B cell (primary cell): ENCODE measurements at regions not wholly inside any gene's neighbourhood (a gene's known extent, or its start where the extent isn't known, plus 50 kb on each side); places are given as distances from the start of the nearest gene placed in this dataset.

Experiments
- ATAC-seq: fragments of 200-7000 bp; cut with Tn5 transposase; one replicate; pipeline ENCODE4 v1.10.0; 2021; ENCODE audit warnings: low read depth, mild to moderate bottlenecking, moderate number of reproducible peaks, moderate library complexity
- CTCF ChIA-PET: fragments of 350-600 bp; sonication (Branson Sonifier 250); formaldehyde crosslinking; loops from one replicate; lab custom pipeline; 2021; ENCODE audit warnings: antibody characterized with exemption, inconsistent platforms; lab: Charles Lee
- POLR2A ChIA-PET: fragments of 350-600 bp; sonication (Branson Sonifier 250); formaldehyde crosslinking; loops from one replicate; lab custom pipeline; 2021; ENCODE audit warnings: antibody characterized with exemption; lab: Charles Lee
- DNase-seq: peaks from one replicate; pipeline ENCODE4 v3.0.0; 2013
- H2AFZ ChIP-seq: 2 replicates; pipeline ENCODE4 v1.6.1; 2012; ENCODE audit warnings: mild to moderate bottlenecking, low read depth, low read length; ENCODE audit not compliant: insufficient read depth, poor library complexity, severe bottlenecking
- H3K27ac ChIP-seq, 2 donors: 1 replicate in 1 of 2; 2 replicates in 1 of 2; pipeline ENCODE4 v1.5.1; 2012 to 2013; ENCODE audit warnings: low read length in 2 of 2, mild to moderate bottlenecking in 2 of 2, moderate library complexity in 1 of 2
- H3K27me3 ChIP-seq, 4 experiments: fragments of 200-600 bp in 1 of 4; sonication (generic) in 1 of 4; replicated peaks in 1 of 4; 1 replicate in 2 of 4; 2 replicates in 2 of 4; pipeline versions ENCODE4 v1.6.1 to v1.7.0; 2013 to 2016; ENCODE audit warnings: low read length in 3 of 4, mild to moderate bottlenecking in 2 of 4, mixed read lengths in 1 of 4, moderate library complexity in 1 of 4; ENCODE audit not compliant: insufficient read depth in 4 of 4, control insufficient read depth in 3 of 4; ENCODE audit errors: control extremely low read depth in 1 of 4
- H3K36me3 ChIP-seq, 2 experiments: replicated peaks in 1 of 2; 1 replicate in 1 of 2; 2 replicates in 1 of 2; pipeline versions ENCODE4 v1.6.1 to v1.7.1; 2013; ENCODE audit warnings: low read length in 1 of 2; ENCODE audit not compliant: insufficient read depth in 2 of 2, control insufficient read depth in 1 of 2; ENCODE audit errors: control extremely low read depth in 1 of 2, extremely low read depth in 1 of 2
- H3K4me1 ChIP-seq, 2 donors: fragments of 200-600 bp in 1 of 2; sonication (generic) in 1 of 2; 1 replicate in 1 of 2; 2 replicates in 1 of 2; pipeline versions ENCODE4 v1.5.1 to v1.6.1; 2013 to 2017; ENCODE audit warnings: low read length in 2 of 2; ENCODE audit not compliant: control insufficient read depth in 2 of 2, insufficient read depth in 2 of 2
- H3K4me2 ChIP-seq: replicated peaks from 2 replicates; pipeline ENCODE3; 2012; ENCODE audit warnings: mild to moderate bottlenecking, low read depth, low read length; ENCODE audit not compliant: poor library complexity, severe bottlenecking
- H3K4me3 ChIP-seq, 5 experiments: fragments of 200-600 bp in 1 of 5; sonication (generic) in 1 of 5; 1 replicate in 3 of 5; 2 replicates in 2 of 5; pipeline versions ENCODE4 v1.5.1 to v1.7.0; 2011 to 2016; ENCODE audit warnings: low read length in 4 of 5, mild to moderate bottlenecking in 4 of 5, low read depth in 2 of 5, control low read depth in 1 of 5, moderate library complexity in 1 of 5; ENCODE audit not compliant: insufficient read depth in 1 of 5; ENCODE audit errors: control extremely low read depth in 1 of 5, extremely low read depth in 1 of 5
- H3K79me2 ChIP-seq: fragments of 200-600 bp; sonication (generic); one replicate; pipeline ENCODE4 v1.6.0; 2016; ENCODE audit warnings: low read length; ENCODE audit not compliant: control insufficient read depth, insufficient read depth
- H3K9ac ChIP-seq: fragments of 200-600 bp; sonication (generic); 2 replicates; pipeline ENCODE4 v1.6.1; 2017; ENCODE audit warnings: mild to moderate bottlenecking, low read length, moderate library complexity
- H3K9me3 ChIP-seq, 3 donors: one replicate each; pipeline versions ENCODE4 v1.6.1 to v1.7.1; 2013; ENCODE audit warnings: low read length in 2 of 3; ENCODE audit not compliant: control insufficient read depth in 2 of 3, insufficient read depth in 1 of 3; ENCODE audit errors: control extremely low read depth in 1 of 3
- H4K20me1 ChIP-seq: 2 replicates; pipeline ENCODE4 v1.6.0; 2012; ENCODE audit warnings: mild to moderate bottlenecking, low read length; ENCODE audit not compliant: insufficient read depth, control insufficient read depth, poor library complexity, severe bottlenecking
- H3K27ac Mint-ChIP-seq: one replicate; pipeline ENCODE4 v1.8.0; 2021; ENCODE audit warnings: mixed read lengths
- H3K27me3 Mint-ChIP-seq: one replicate; pipeline ENCODE4 v1.8.0; 2021; ENCODE audit warnings: mixed read lengths
- H3K4me1 Mint-ChIP-seq: one replicate; pipeline ENCODE4 v1.8.0; 2021; ENCODE audit warnings: mixed read lengths
- H3K4me3 Mint-ChIP-seq: one replicate; pipeline ENCODE4 v1.8.0; 2021; ENCODE audit warnings: mixed read lengths
- H3K9me3 Mint-ChIP-seq: one replicate; pipeline ENCODE4 v1.8.0; 2022; ENCODE audit warnings: mixed read lengths; ENCODE audit not compliant: insufficient read depth
- EZH2 ChIP-seq: IDR thresholded peaks from 2 replicates; pipeline ENCODE4 v1.6.1; 2012; ENCODE audit warnings: borderline replicate concordance, low read depth, mild to moderate bottlenecking, moderate library complexity, low read length; ENCODE audit not compliant: insufficient read depth, poor library complexity, severe bottlenecking
- WGBS: methylation state at CpG from one replicate; pipeline ENCODE4 v1.1.5; 2013; ENCODE audit warnings: missing lambda C conversion rate; ENCODE audit not compliant: insufficient coverage; 5-methylcytosine and 5-hydroxymethylcytosine counted together
- intact Hi-C: fragments of 100-400 bp; cut with micrococcal nuclease; formaldehyde crosslinking; loops from one replicate; pipeline ENCODE4 v1.10.0; 2022
- TF ChIP-seq, protein P1 (sequence below): fragments of 200-600 bp; IDR thresholded peaks from one replicate; pipeline ENCODE4 v1.8.0; 2022; ENCODE audit warnings: antibody characterized with exemption, mild to moderate bottlenecking

DNA sequence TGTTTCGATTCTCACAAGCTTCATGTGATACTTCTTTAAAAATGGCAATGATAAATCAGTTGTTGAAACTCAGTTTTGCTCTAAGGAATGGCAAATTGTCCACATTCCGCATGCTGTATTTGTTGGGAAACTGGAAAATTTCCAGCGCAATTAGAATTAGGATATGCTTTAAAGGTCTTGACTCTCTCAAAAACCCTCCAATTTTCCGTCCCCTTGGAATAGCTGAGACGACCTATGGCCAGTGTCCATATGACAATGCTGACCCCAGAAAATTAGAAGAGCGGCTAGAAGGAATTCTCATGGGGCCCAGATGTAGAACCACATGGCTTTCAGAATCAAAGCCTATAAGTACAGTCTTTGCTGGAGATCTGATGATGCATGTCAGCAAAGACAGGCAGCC lies 170.8 kb downstream of the TMEM18 start:
- POLR2A ChIA-PET: no interaction called here

DNA sequence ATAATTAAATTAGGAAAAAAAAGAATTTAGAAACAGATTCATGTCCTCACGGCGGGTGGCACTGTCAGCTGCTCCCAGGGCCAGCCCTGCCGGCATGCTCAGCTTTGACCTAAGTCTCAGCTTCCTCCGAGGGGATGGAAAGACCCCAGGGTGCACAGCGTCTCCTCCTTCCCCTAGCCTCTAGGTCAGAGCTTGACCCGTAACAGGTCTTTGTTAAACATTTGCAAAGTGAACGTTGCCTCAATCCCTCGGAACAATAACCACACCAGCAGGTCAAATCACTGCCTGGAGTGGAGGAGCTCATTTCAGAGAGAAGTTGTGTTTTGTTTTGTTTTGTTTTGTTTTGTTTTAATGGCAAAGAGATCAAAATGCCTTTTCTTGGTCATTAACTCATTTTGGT lies 171.3 kb downstream of the TMEM18 start:
- Histone ChIP-seq H3K27me3 (no peaks in the 10 kb centered on the region), H2AFZ (no peak overlapping the region), H3K4me1 (no peaks in the 10 kb centered on the region), H3K9me3 (peaks cover 0 to 9% (median 0%) of the 10 kb centered on the region in 3 donors), H3K4me3 (no peak overlapping the region), H3K79me2 (no peaks in the 10 kb centered on the region), H3K9ac (no peak overlapping the region), H4K20me1 (no peaks in the 10 kb centered on the region), H3K27ac (no peak overlapping the region), H3K4me2 (no peak overlapping the region), H3K36me3 (no peaks in the 10 kb centered on the region)
- intact Hi-C loops: no loop called here
- ATAC-seq (no peak), DNase-seq (no peak)
- WGBS: 63% methylated on average over 5 of the region's 8 CpGs
- ChIA-PET POLR2A (no interaction called here), CTCF (no interaction called here)
- no peak overlapping the region for H3K4me3 Mint-ChIP-seq
- no peaks in the 10 kb centered on the region for H3K9me3 Mint-ChIP-seq
- no peaks in the 10 kb centered on the region for H3K4me1 Mint-ChIP-seq
- H3K27ac Mint-ChIP-seq: no peak overlapping the region
- peaks cover 5% of the 10 kb centered on the region for H3K27me3 Mint-ChIP-seq
- no peak for TF ChIP-seq EZH2
- TF ChIP-seq, protein P1, sequence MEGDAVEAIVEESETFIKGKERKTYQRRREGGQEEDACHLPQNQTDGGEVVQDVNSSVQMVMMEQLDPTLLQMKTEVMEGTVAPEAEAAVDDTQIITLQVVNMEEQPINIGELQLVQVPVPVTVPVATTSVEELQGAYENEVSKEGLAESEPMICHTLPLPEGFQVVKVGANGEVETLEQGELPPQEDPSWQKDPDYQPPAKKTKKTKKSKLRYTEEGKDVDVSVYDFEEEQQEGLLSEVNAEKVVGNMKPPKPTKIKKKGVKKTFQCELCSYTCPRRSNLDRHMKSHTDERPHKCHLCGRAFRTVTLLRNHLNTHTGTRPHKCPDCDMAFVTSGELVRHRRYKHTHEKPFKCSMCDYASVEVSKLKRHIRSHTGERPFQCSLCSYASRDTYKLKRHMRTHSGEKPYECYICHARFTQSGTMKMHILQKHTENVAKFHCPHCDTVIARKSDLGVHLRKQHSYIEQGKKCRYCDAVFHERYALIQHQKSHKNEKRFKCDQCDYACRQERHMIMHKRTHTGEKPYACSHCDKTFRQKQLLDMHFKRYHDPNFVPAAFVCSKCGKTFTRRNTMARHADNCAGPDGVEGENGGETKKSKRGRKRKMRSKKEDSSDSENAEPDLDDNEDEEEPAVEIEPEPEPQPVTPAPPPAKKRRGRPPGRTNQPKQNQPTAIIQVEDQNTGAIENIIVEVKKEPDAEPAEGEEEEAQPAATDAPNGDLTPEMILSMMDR: no peak

More for the DNA sequence above, 170.8 kb downstream of the TMEM18 start:
- Histone ChIP-seq H3K79me2 (no peaks in the 10 kb centered on the region), H3K36me3 (no peaks in the 10 kb centered on the region), H3K9ac (no peak overlapping the region), H3K4me2 (no peak overlapping the region), H3K27ac (no peak overlapping the region), H3K4me1 (no peaks in the 10 kb centered on the region), H4K20me1 (no peaks in the 10 kb centered on the region), H3K4me3 (no peak overlapping the region), H2AFZ (no peak overlapping the region), H3K27me3 (no peaks in the 10 kb centered on the region), H3K9me3 (peaks cover 0 to 9% (median 0%) of the 10 kb centered on the region in 3 donors)
- intact Hi-C loops: no loop called here
- 81% methylated on average over 5 of the region's 6 CpGs for WGBS
- Mint-ChIP-seq H3K9me3 (no peaks in the 10 kb centered on the region), H3K4me1 (no peaks in the 10 kb centered on the region), H3K27ac (no peak overlapping the region), H3K4me3 (no peak overlapping the region), H3K27me3 (peaks cover 5% of the 10 kb centered on the region)
- CTCF ChIA-PET: no interaction called here
- DNase-seq (no peak), ATAC-seq (no peak)
- TF ChIP-seq EZH2: no peak
- TF ChIP-seq, protein P1: no peak
